Brain microvascular endothelial cell (primary cell): ENCODE measurements at regions not wholly inside any gene's neighbourhood (a gene's known extent, or its start where the extent isn't known, plus 50 kb on each side); places are given as distances from the start of the nearest gene placed in this dataset.

Source experiments
- DNase-seq: peaks from one replicate; pipeline ENCODE4 v3.0.0-alpha.2; 2020
- H3K27ac ChIP-seq: fragments of 250-450 bp; sonication (Bioruptor Pico); 2 replicates; pipeline ENCODE4 v1.5.1; 2020; ENCODE audit warnings: mild to moderate bottlenecking, moderate library complexity
- H3K27me3 ChIP-seq: fragments of 250-450 bp; sonication (Bioruptor Pico); replicated peaks from 2 replicates; pipeline ENCODE4 v1.5.1; 2020; ENCODE audit warnings: mild to moderate bottlenecking
- H3K36me3 ChIP-seq: fragments of 250-450 bp; sonication (Bioruptor Pico); replicated peaks from 2 replicates; pipeline ENCODE4 v1.5.1; 2020; ENCODE audit warnings: mild to moderate bottlenecking
- H3K4me3 ChIP-seq: 2 replicates; pipeline ENCODE4 v1.5.1; 2011; ENCODE audit warnings: low read depth, mild to moderate bottlenecking, control low read depth, low read length, moderate library complexity
- in situ Hi-C: cut with HindIII; loops from 2 replicates; pipeline ENCODE4 v1.10.0; 2017; ENCODE audit warnings: low sequenced_read_pairs, low pct_ligation_motif_present
- TF ChIP-seq, protein P1 (sequence below): IDR thresholded peaks from 2 replicates; pipeline ENCODE4 v1.5.1; 2011; ENCODE audit warnings: low read depth, mild to moderate bottlenecking, moderate library complexity, low read length, control low read depth, inconsistent platforms; ENCODE audit errors: missing control alignments

GRCh38 chr6:76416821-76417605 is 344.6 kb upstream of the IMPG1 start:
- in situ Hi-C loops = no loop called here
- Histone ChIP-seq H3K4me3 (no peak overlapping the region), H3K27me3 (no peaks in the 10 kb centered on the region), H3K36me3 (no peaks in the 10 kb centered on the region), H3K27ac (no peak overlapping the region)
- DNase-seq = no peak
- TF ChIP-seq, protein P1, sequence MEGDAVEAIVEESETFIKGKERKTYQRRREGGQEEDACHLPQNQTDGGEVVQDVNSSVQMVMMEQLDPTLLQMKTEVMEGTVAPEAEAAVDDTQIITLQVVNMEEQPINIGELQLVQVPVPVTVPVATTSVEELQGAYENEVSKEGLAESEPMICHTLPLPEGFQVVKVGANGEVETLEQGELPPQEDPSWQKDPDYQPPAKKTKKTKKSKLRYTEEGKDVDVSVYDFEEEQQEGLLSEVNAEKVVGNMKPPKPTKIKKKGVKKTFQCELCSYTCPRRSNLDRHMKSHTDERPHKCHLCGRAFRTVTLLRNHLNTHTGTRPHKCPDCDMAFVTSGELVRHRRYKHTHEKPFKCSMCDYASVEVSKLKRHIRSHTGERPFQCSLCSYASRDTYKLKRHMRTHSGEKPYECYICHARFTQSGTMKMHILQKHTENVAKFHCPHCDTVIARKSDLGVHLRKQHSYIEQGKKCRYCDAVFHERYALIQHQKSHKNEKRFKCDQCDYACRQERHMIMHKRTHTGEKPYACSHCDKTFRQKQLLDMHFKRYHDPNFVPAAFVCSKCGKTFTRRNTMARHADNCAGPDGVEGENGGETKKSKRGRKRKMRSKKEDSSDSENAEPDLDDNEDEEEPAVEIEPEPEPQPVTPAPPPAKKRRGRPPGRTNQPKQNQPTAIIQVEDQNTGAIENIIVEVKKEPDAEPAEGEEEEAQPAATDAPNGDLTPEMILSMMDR = no peak

- no peaks in the 10 kb centered on the region for H3K27me3 ChIP-seq
- no peaks in the 10 kb centered on the region for H3K36me3 ChIP-seq
- no peak overlapping the region for H3K4me3 ChIP-seq
- no peak overlapping the region for H3K27ac ChIP-seq
- in situ Hi-C loops = no loop called here
- no peak for DNase-seq
- TF ChIP-seq, protein P1 = no peak
Measured at GRCh38 chr6:76403064-76403463, 330.6 kb upstream of the IMPG1 start.

- in situ Hi-C loops = no loop called here
Measured at GRCh38 chr6:76397966-76398365, 325.5 kb upstream of the IMPG1 start.

GRCh38 chr6:76382201-76382600 is 309.7 kb upstream of the IMPG1 start:
- Histone ChIP-seq H3K4me3 (no peak overlapping the region), H3K27ac (no peak overlapping the region), H3K36me3 (no peaks in the 10 kb centered on the region), H3K27me3 (no peaks in the 10 kb centered on the region)
- in situ Hi-C loops = no loop called here
- TF ChIP-seq, protein P1 = no peak
- DNase-seq = no peak

More at GRCh38 chr6:76397966-76398365, 325.5 kb upstream of the IMPG1 start:
- Histone ChIP-seq H3K27me3 (no peaks in the 10 kb centered on the region), H3K27ac (no peak overlapping the region), H3K4me3 (no peak overlapping the region), H3K36me3 (no peaks in the 10 kb centered on the region)
- TF ChIP-seq, protein P1 = no peak
- DNase-seq = no peak

DNA sequence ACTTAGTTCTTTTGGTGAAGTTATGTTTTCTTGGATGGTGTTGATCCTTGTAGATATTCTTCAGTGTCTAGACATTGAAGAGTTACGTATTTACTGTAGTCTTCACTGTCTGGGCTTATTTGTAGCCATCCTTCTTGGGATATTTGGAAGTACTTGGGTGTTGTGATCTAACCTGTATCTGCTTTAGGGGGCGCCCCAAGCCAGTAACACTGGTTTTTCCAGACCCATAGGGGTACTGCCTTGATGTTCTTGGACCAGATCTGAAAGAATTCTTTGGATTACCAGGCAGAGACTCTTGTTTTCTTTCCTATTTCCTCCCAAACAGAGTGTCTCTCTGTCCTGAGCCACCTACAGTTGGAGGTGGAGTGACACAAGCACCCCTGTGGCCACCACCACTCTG is 309.1 kb upstream of the IMPG1 start:
- no peaks in the 10 kb centered on the region for H3K27me3 ChIP-seq
- no peak overlapping the region for H3K27ac ChIP-seq
- H3K4me3 ChIP-seq = no peak overlapping the region
- DNase-seq = no peak
- in situ Hi-C loops = no loop called here
- H3K36me3 ChIP-seq = no peaks in the 10 kb centered on the region
- TF ChIP-seq, protein P1 = no peak

GRCh38 chr6:76351275-76351674 is 278.8 kb upstream of the IMPG1 start:
- TF ChIP-seq, protein P1 = no peak
- H3K4me3 ChIP-seq = no peak overlapping the region
- H3K27ac ChIP-seq = no peak overlapping the region
- in situ Hi-C loops = no loop called here
- no peaks in the 10 kb centered on the region for H3K36me3 ChIP-seq
- no peak for DNase-seq
- no peaks in the 10 kb centered on the region for H3K27me3 ChIP-seq
